Adrenal gland (tissue), 5 donors: ENCODE measurements at regions not wholly inside any gene's neighbourhood (a gene's known extent, or its start where the extent isn't known, plus 50 kb on each side); places are given as distances from the start of the nearest gene placed in this dataset.

ENCODE experiments used
- CTCF ChIP-seq, 6 experiments: fragments of 450-650 bp in 4 of 6; fragments of 200-600 bp in 2 of 6; sonication (generic) in 1 of 6; IDR thresholded peaks; 1 replicate in 5 of 6; 2 replicates in 1 of 6; pipeline versions ENCODE4 v1.5.1 to v1.8.0; 2016 to 2021; ENCODE audit warnings: antibody characterized with exemption in 6 of 6, mild to moderate bottlenecking in 2 of 6, moderate library complexity in 1 of 6
- POLR2A ChIP-seq, 2 donors: fragments of 450-650 bp; IDR thresholded peaks; one replicate each; pipeline ENCODE4 v1.6.1; 2017; ENCODE audit warnings: antibody characterized with exemption in 2 of 2, mild to moderate bottlenecking in 2 of 2, moderate library complexity in 1 of 2
- donor health status: DM: no; HTN: no; CAD: no.

- TF ChIP-seq CTCF (IDR thresholded peaks at IDR 0.05) = no peak
- TF ChIP-seq POLR2A (IDR thresholded peaks at IDR 0.05) = no peak
Measured at GRCh38 chr5:88049156-88049555, 219.5 kb downstream of the TMEM161B start.
